ENCODE measurements at regions not wholly inside any gene's neighbourhood (a gene's known extent, or its start where the extent isn't known, plus 50 kb on each side); places are given as distances from the start of the nearest gene placed in this dataset.
A peak's percentile ranks its signal among the peaks of the same experiment; 100 is the strongest.

- H2BK12ac ChIP-seq (ENCODE audit: low read depth, low read length) = no peak overlapping the region
- no peaks in the 10 kb centered on the region for H3K9me3 ChIP-seq (ENCODE audit: insufficient read depth in 2 of 2, low read depth in 1 of 2, low read length in 1 of 2)
- no peak overlapping the region for H2AK5ac ChIP-seq (ENCODE audit: low read depth, low read length)
- no peak overlapping the region for H2BK15ac ChIP-seq (ENCODE audit: low read length)
- no peak overlapping the region for H3K56ac ChIP-seq (replicated peaks; ENCODE audit: insufficient read length, low read depth, low read length)
- no peaks in the 10 kb centered on the region for H4K20me1 ChIP-seq (replicated peaks in 1 of 2; ENCODE audit: control insufficient read depth in 1 of 2, insufficient read depth in 2 of 2, low read length in 2 of 2)
- H3K14ac ChIP-seq (ENCODE audit: insufficient read length) = no peak overlapping the region
- H3K4me1 ChIP-seq (replicated peaks in 1 of 4; ENCODE audit: control insufficient read depth in 3 of 4, insufficient read depth in 4 of 4, low read length in 3 of 4) = peaks cover 0 to 2% (median 0%) of the 10 kb centered on the region in 4 experiments; a peak in 2 of 7 replicates
- H3K79me1 ChIP-seq (ENCODE audit: low read depth, low read length) = no peaks in the 10 kb centered on the region
- H3K79me2 ChIP-seq (ENCODE audit: control insufficient read depth in 1 of 2, insufficient read depth in 2 of 2, low read length in 2 of 2) = no peaks in the 10 kb centered on the region
- ChIA-PET POLR2A (ENCODE audit: partially characterized antibody) (interaction anchor here (0.6 kb wide), 1 partner anchor 189 kb away, joined by 3 read pairs; no protein-coding TSS in a partner anchor), CTCF (ENCODE audit: partially characterized antibody) (interaction anchor here (0.6 to 0.8 kb wide), 2 partner anchors 172 to 810 kb away, joined by 3 read pairs; no protein-coding TSS in a partner anchor)
- no peak overlapping the region for H3K4ac ChIP-seq (replicated peaks; ENCODE audit: insufficient read length, low read depth, low read length)
- no peak overlapping the region for H3K23ac ChIP-seq (ENCODE audit: insufficient read length)
- H3K27me3 ChIP-seq (replicated peaks in 1 of 4; ENCODE audit: control insufficient read depth in 3 of 4, extremely low read depth in 1 of 4, insufficient read depth in 3 of 4, low read length in 3 of 4) = no peaks in the 10 kb centered on the region
- no peak overlapping the region for H2BK120ac ChIP-seq (replicated peaks; ENCODE audit: low read depth, low read length)
- H3K27ac ChIP-seq (ENCODE audit: low read depth, low read length) = no peak overlapping the region
- H3K4me3 ChIP-seq (ENCODE audit: extremely low read depth in 1 of 4, insufficient read depth in 2 of 4, low read depth in 3 of 4, low read length in 4 of 4) = no peak overlapping the region
- no peak overlapping the region for H4K5ac ChIP-seq (ENCODE audit: insufficient read length, low read depth, low read length)
- WGBS, 2 experiments (ENCODE audit: extremely low coverage in 1 of 2, insufficient coverage in 1 of 2, insufficient read length in 1 of 2, insufficient replicate concordance in 2 of 2, low coverage in 1 of 2, low lambda C conversion rate in 2 of 2, missing lambda C conversion rate in 1 of 2) = 89% methylated on average over 4 of the region's 4 CpGs; no CpG with 5 or more reads in 1 of the 2 experiments
- no peak overlapping the region for H3K18ac ChIP-seq (ENCODE audit: extremely low read depth, low read length)
- H3K4me2 ChIP-seq (ENCODE audit: insufficient read depth in 1 of 2, low read depth in 2 of 2, low read length in 2 of 2) = no peak overlapping the region
- H2BK5ac ChIP-seq (ENCODE audit: low read depth, low read length) = no peak overlapping the region
- no peak for DNase-seq (ENCODE audit: low read depth in 1 of 2, low spot score in 2 of 2)
- H4K8ac ChIP-seq (ENCODE audit: extremely low read depth, insufficient read depth, low read length) = no peak overlapping the region
- FAIRE-seq = peak; percentile 24
- no peaks in the 10 kb centered on the region for H3K23me2 ChIP-seq (ENCODE audit: low read depth, low read length)
- no peak overlapping the region for H2AFZ ChIP-seq (ENCODE audit: low read length)
- no peak overlapping the region for H3K9ac ChIP-seq (replicated peaks in 1 of 4; ENCODE audit: extremely low read depth in 1 of 4, low read depth in 3 of 4, low read length in 3 of 4)
- H4K91ac ChIP-seq (replicated peaks; ENCODE audit: insufficient read length, low read length) = no peak overlapping the region
- H2BK20ac ChIP-seq (ENCODE audit: low read length) = no peak overlapping the region
- H3K36me3 ChIP-seq (ENCODE audit: control insufficient read depth in 2 of 4, insufficient read depth in 4 of 4, low read length in 3 of 4) = no peaks in the 10 kb centered on the region
- no peak for TF ChIP-seq RAD21 (IDR thresholded peaks at IDR 0.05 in 1 of 2, conservative IDR thresholded peaks at IDR 0.05 in 1 of 2; ENCODE audit: low read depth in 2 of 2, low read length in 2 of 2)
- TF ChIP-seq CREB1 (IDR thresholded peaks at IDR 0.05) = no peak
- TF ChIP-seq BCL11A (IDR thresholded peaks at IDR 0.05; ENCODE audit: low read depth in 2 of 2, low read length in 2 of 2) = no peak
- no peak for TF ChIP-seq CHD1 (IDR thresholded peaks at IDR 0.05; ENCODE audit: low read depth, low read length)
Observed at GRCh38 chr1:232697187-232697822, 67.4 kb upstream of the SIPA1L2 start.

All from H1 (cell line).